Mucosa of descending colon (tissue), 3 donors: ENCODE measurements at regions not wholly inside any gene's neighbourhood (a gene's known extent, or its start where the extent isn't known, plus 50 kb on each side); places are given as distances from the start of the nearest gene placed in this dataset.

Source experiments
- ATAC-seq: fragments of 200-7000 bp; cut with Tn5 transposase; one replicate; pipeline ENCODE4 v1.9.1; 2020; ENCODE audit warnings: mild to moderate bottlenecking, moderate library complexity
- DNase-seq, 3 donors: peaks; one replicate each; pipeline ENCODE4 v3.0.0-alpha.2; 2020
- H3K36me3 ChIP-seq: fragments of 200-600 bp; one replicate; pipeline ENCODE4 v1.8.0; 2021; ENCODE audit warnings: low read depth, mild to moderate bottlenecking
- H3K4me1 ChIP-seq: fragments of 200-600 bp; one replicate; pipeline ENCODE4 v1.8.0; 2021; ENCODE audit warnings: low read depth, mild to moderate bottlenecking
- H3K4me3 ChIP-seq: fragments of 200-600 bp; one replicate; pipeline ENCODE4 v1.8.0; 2021; ENCODE audit warnings: mild to moderate bottlenecking
- H3K9me3 ChIP-seq: fragments of 200-600 bp; one replicate; pipeline ENCODE4 v1.8.0; 2021; ENCODE audit warnings: mild to moderate bottlenecking
- intact Hi-C, 2 donors: fragments of 100-400 bp; cut with DNase I in 1 of 2; cut with micrococcal nuclease in 1 of 2; formaldehyde crosslinking; loops; one replicate each; pipeline versions ENCODE4 v1.11.0 to v1.11.1; 2022; cut with DNase I, micrococcal nuclease
- TF ChIP-seq, protein P1 (sequence below): fragments of 200-600 bp; IDR thresholded peaks from one replicate; pipeline ENCODE4 v1.8.0; 2022; ENCODE audit warnings: antibody characterized with exemption, mild to moderate bottlenecking
- donor health status: DM: no; HTN: no; CAD: no; lungs with moderate emphysema.
- donor health status: DM: no; HTN: no; CAD: no.
- donor health status: DM: no; HTN: yes; CAD: no.

DNA sequence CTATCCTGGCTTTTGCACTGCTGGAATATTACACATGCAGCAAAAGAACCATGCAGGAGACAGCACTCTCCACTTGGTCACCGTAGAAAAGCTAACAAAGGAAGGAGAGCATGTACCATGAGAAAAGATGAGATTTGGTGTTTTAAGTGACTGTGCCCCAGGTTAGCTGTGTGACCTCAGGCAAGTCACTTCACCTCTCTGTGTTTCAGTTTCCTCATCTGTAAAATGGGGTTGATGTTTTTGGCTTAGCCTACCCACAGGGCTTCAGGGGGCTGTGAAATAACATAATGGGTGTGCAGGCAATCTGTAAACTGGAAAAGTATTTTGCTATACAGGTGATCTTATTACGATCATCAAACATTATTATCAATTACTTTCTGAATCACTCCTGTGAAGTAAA is 69.3 kb upstream of the SLC6A11 start:
- TF ChIP-seq, protein P1, sequence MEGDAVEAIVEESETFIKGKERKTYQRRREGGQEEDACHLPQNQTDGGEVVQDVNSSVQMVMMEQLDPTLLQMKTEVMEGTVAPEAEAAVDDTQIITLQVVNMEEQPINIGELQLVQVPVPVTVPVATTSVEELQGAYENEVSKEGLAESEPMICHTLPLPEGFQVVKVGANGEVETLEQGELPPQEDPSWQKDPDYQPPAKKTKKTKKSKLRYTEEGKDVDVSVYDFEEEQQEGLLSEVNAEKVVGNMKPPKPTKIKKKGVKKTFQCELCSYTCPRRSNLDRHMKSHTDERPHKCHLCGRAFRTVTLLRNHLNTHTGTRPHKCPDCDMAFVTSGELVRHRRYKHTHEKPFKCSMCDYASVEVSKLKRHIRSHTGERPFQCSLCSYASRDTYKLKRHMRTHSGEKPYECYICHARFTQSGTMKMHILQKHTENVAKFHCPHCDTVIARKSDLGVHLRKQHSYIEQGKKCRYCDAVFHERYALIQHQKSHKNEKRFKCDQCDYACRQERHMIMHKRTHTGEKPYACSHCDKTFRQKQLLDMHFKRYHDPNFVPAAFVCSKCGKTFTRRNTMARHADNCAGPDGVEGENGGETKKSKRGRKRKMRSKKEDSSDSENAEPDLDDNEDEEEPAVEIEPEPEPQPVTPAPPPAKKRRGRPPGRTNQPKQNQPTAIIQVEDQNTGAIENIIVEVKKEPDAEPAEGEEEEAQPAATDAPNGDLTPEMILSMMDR = no peak
- H3K9me3 ChIP-seq = no peaks in the 10 kb centered on the region
- no peak for DNase-seq

GRCh38 chr3:10747341-10747740 is 68.7 kb upstream of the SLC6A11 start:
- TF ChIP-seq, protein P1 = no peak
- intact Hi-C loops = no loop called here
- Histone ChIP-seq H3K9me3 (no peaks in the 10 kb centered on the region), H3K4me3 (no peak overlapping the region), H3K36me3 (no peaks in the 10 kb centered on the region), H3K4me1 (no peaks in the 10 kb centered on the region)
- ATAC-seq (no peak), DNase-seq (no peak)

More for the DNA sequence above, 69.3 kb upstream of the SLC6A11 start:
- Histone ChIP-seq H3K4me1 (no peaks in the 10 kb centered on the region), H3K36me3 (no peaks in the 10 kb centered on the region), H3K4me3 (no peak overlapping the region)
- no peak for ATAC-seq
- intact Hi-C loops = no loop called here

- TF ChIP-seq, protein P1 = no peak
Measured at GRCh38 chr3:10748040-10748439, 68.0 kb upstream of the SLC6A11 start.

DNA sequence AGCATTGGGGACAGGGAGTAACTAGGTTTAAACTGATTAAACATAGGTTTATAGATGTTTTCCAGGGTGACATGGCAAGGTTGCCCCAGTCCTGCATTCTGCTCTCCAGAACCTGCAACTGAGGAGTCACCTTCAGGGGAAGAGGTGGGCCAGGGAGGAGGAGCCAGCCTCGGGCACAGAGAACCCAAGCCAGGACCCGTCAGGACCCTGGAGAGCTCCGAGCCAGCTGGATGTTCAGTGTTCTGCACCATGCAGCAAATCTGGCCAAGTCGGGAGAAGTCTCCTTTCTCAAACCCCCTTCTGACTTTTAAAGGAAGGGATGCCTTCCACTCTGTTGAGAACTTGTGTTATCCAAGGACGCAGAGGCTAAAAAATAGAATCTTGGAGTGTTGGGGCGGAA is 62.1 kb upstream of the SLC6A11 start:
- H3K4me3 ChIP-seq = no peak overlapping the region
- no peaks in the 10 kb centered on the region for H3K36me3 ChIP-seq
- ATAC-seq = no peak
- TF ChIP-seq, protein P1 = no peak
- no peaks in the 10 kb centered on the region for H3K9me3 ChIP-seq
- H3K4me1 ChIP-seq = no peaks in the 10 kb centered on the region
- DNase-seq = peak in 2 of 3 donors; percentile 48 to 66
- intact Hi-C loops = no loop called here

More at GRCh38 chr3:10748040-10748439, 68.0 kb upstream of the SLC6A11 start:
- ATAC-seq (no peak), DNase-seq (no peak)
- H3K9me3 ChIP-seq = no peaks in the 10 kb centered on the region
- H3K4me3 ChIP-seq = no peak overlapping the region
- H3K36me3 ChIP-seq = no peaks in the 10 kb centered on the region
- intact Hi-C loops = no loop called here
- H3K4me1 ChIP-seq = no peaks in the 10 kb centered on the region

- Histone ChIP-seq H3K4me1 (no peaks in the 10 kb centered on the region), H3K36me3 (no peaks in the 10 kb centered on the region), H3K9me3 (no peaks in the 10 kb centered on the region), H3K4me3 (no peak overlapping the region)
- TF ChIP-seq, protein P1 = no peak
- intact Hi-C loops = loop anchor here in 1 of 2 donors (5.0 kb wide), 1 partner anchor 301 kb away; no protein-coding TSS in a partner anchor
- no peak for ATAC-seq
- DNase-seq = no peak
Measured at GRCh38 chr3:10756546-10756945, 59.5 kb upstream of the SLC6A11 start.
